Progenitor cell of endocrine pancreas (in vitro differentiated cells): ENCODE measurements at regions not wholly inside any gene's neighbourhood (a gene's known extent, or its start where the extent isn't known, plus 50 kb on each side); places are given as distances from the start of the nearest gene placed in this dataset.
"Not testable (repeated sequence)": the region's sequence is repeated elsewhere in the genome, so short reads cannot be mapped to it uniquely, and the experiment has no call there.

Experiments
- DNase-seq: peaks from one replicate; pipeline ENCODE4 v3.0.0; 2021; ENCODE audit warnings: low spot score; ENCODE audit not compliant: unreplicated experiment
- H3K27ac Mint-ChIP-seq: 2 replicates; pipeline ENCODE4 v1.8.0; 2021; ENCODE audit warnings: mild to moderate bottlenecking, moderate library complexity, mixed read lengths
- H3K27me3 Mint-ChIP-seq: 2 replicates; pipeline ENCODE4 v1.8.0; 2021; ENCODE audit warnings: mixed read lengths
- H3K36me3 Mint-ChIP-seq: 2 replicates; pipeline ENCODE4 v1.8.0; 2022; ENCODE audit warnings: mixed read lengths; ENCODE audit not compliant: insufficient read depth
- H3K4me1 Mint-ChIP-seq: 2 replicates; pipeline ENCODE4 v1.8.0; 2021; ENCODE audit warnings: low read depth, mixed read lengths
- H3K4me3 Mint-ChIP-seq: 2 replicates; pipeline ENCODE4 v1.8.0; 2021; ENCODE audit warnings: low read depth, mild to moderate bottlenecking, moderate library complexity, mixed read lengths
- H3K9me3 Mint-ChIP-seq: 2 replicates; pipeline ENCODE4 v1.8.0; 2021; ENCODE audit warnings: low read depth, mixed read lengths
- CTCF ChIP-seq: fragments of 200-600 bp; sonication (generic); IDR thresholded peaks from one replicate; pipeline ENCODE4 v1.5.0; 2021; ENCODE audit warnings: antibody characterized with exemption, mild to moderate bottlenecking; ENCODE audit not compliant: unreplicated experiment

- Mint-ChIP-seq H3K4me3 (no peak overlapping the region), H3K36me3 (no peaks in the 10 kb centered on the region), H3K4me1 (no peaks in the 10 kb centered on the region), H3K27ac (no peak overlapping the region), H3K9me3 (no peaks in the 10 kb centered on the region), H3K27me3 (no peaks in the 10 kb centered on the region)
- no peak for DNase-seq
- no peak for TF ChIP-seq CTCF
Observed at GRCh38 chr4:59671037-59671436, 1529.1 kb upstream of the ADGRL3 start.

GRCh38 chr4:59676389-59676788 lies 1523.7 kb upstream of the ADGRL3 start:
- Mint-ChIP-seq H3K27ac (no peak overlapping the region), H3K4me3 (no peak overlapping the region), H3K4me1 (no peaks in the 10 kb centered on the region), H3K36me3 (no peaks in the 10 kb centered on the region), H3K9me3 (no peaks in the 10 kb centered on the region), H3K27me3 (no peaks in the 10 kb centered on the region)
- no peak for TF ChIP-seq CTCF
- DNase-seq: no peak

- H3K36me3 Mint-ChIP-seq, DNase-seq, H3K27ac Mint-ChIP-seq, H3K27me3 Mint-ChIP-seq, H3K4me3 Mint-ChIP-seq, H3K9me3 Mint-ChIP-seq, H3K4me1 Mint-ChIP-seq: not testable (repeated sequence)
Observed at GRCh38 chr4:59676992-59677391, 1523.1 kb upstream of the ADGRL3 start.

GRCh38 chr4:59685626-59686025 lies 1514.5 kb upstream of the ADGRL3 start:
- H3K27ac Mint-ChIP-seq: no peak overlapping the region
- peaks cover 4% of the 10 kb centered on the region for H3K9me3 Mint-ChIP-seq
- H3K4me1 Mint-ChIP-seq: no peaks in the 10 kb centered on the region
- TF ChIP-seq CTCF: no peak
- H3K27me3 Mint-ChIP-seq: no peaks in the 10 kb centered on the region
- DNase-seq: no peak
- no peaks in the 10 kb centered on the region for H3K36me3 Mint-ChIP-seq
- H3K4me3 Mint-ChIP-seq: no peak overlapping the region

GRCh38 chr4:59689149-59689548 lies 1511.0 kb upstream of the ADGRL3 start:
- no peak for DNase-seq
- no peaks in the 10 kb centered on the region for H3K4me1 Mint-ChIP-seq

More at GRCh38 chr4:59689149-59689548, 1511.0 kb upstream of the ADGRL3 start:
- H3K9me3 Mint-ChIP-seq: peaks cover 4% of the 10 kb centered on the region
- H3K27ac Mint-ChIP-seq: no peak overlapping the region
- no peak for TF ChIP-seq CTCF
- no peaks in the 10 kb centered on the region for H3K27me3 Mint-ChIP-seq
- H3K36me3 Mint-ChIP-seq: no peaks in the 10 kb centered on the region
- H3K4me3 Mint-ChIP-seq: no peak overlapping the region
